ENCODE measurements at regions not wholly inside any gene's neighbourhood (a gene's known extent, or its start where the extent isn't known, plus 50 kb on each side); places are given as distances from the start of the nearest gene placed in this dataset.

DNA sequence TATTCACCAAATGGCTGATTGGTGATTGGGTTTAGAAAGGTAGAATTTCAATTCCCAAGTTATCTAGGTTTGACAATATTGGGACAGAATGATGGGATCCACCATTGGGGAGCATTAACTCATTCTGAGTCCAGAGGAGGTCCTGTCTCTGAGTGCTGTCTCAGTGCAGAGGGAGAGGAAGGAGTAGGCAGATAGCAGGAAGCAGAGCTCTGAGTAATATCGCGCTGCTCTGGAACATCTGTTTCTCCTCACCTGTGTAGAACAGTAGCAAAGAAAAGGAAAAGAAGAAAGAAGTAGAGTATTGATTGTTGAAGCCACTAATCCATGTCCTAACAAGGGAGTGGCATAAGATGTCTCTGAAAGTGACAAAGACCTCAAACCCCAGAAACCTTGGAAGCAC, 1657.8 kb downstream of the MRPL39 start:
- Histone ChIP-seq H3K36me3 (ENCODE audit: control insufficient read depth in 2 of 2, extremely low read depth in 1 of 2, insufficient read depth in 2 of 2, low read length in 2 of 2) (no peaks in the 10 kb centered on the region), H3K4me3 (replicated peaks in 1 of 3; ENCODE audit: insufficient read depth in 1 of 3, low read depth in 1 of 3, low read length in 3 of 3) (no peak overlapping the region), H3K9me1 (replicated peaks; ENCODE audit: control insufficient read depth, extremely low read depth, insufficient read depth, low read length) (no peaks in the 10 kb centered on the region), H4K20me1 (replicated peaks; ENCODE audit: control insufficient read depth, extremely low read depth, insufficient read depth, low read length) (no peaks in the 10 kb centered on the region), H3K79me2 (ENCODE audit: control insufficient read depth, insufficient read depth, low read length) (no peaks in the 10 kb centered on the region), H3K4me2 (ENCODE audit: insufficient read depth, low read length) (no peak overlapping the region), H3K9me3 (replicated peaks; ENCODE audit: control insufficient read depth, insufficient read depth, low read length) (no peaks in the 10 kb centered on the region), H3K9ac (replicated peaks; ENCODE audit: extremely low read depth, insufficient read depth, low read length) (no peak overlapping the region), H3K4me1 (ENCODE audit: control insufficient read depth, extremely low read depth, insufficient read depth, low read length) (no peaks in the 10 kb centered on the region), H3K27ac (ENCODE audit: insufficient read depth, low read depth, low read length) (no peak overlapping the region), H3K27me3 (ENCODE audit: control insufficient read depth in 2 of 2, insufficient read depth in 2 of 2, low read length in 2 of 2) (no peaks in the 10 kb centered on the region), H2AFZ (ENCODE audit: low read depth, low read length) (no peak overlapping the region)
- POLR2A ChIA-PET = no interaction called here
- FAIRE-seq (no peak), DNase-seq (ENCODE audit: low read depth, low spot score) (no peak)
- intact Hi-C loops (cut with micrococcal nuclease) (no loop called here), dilution Hi-C loops (cut with MboI; ENCODE audit: extremely low pct_ligation_motif_present, low sequenced_read_pairs) (no loop called here)
- TF ChIP-seq FOS (IDR thresholded peaks at IDR 0.05; ENCODE audit: borderline replicate concordance, insufficient read depth, low read length) (no peak), EZH2 (IDR thresholded peaks at IDR 0.05; ENCODE audit: borderline replicate concordance, low read depth, low read length, severe bottlenecking) (no peak), GATA2 (IDR thresholded peaks at IDR 0.05; ENCODE audit: insufficient read depth, insufficient read length, low read depth, low read length) (no peak), POLR2AphosphoS5 (IDR thresholded peaks at IDR 0.05; ENCODE audit: insufficient read depth, low read depth, low read length) (no peak), CTCF (IDR thresholded peaks at IDR 0.05; ENCODE audit: extremely low read depth in 1 of 2, insufficient read depth in 1 of 2, low read depth in 1 of 2, low read length in 2 of 2) (no peak), MYC (IDR thresholded peaks at IDR 0.05; ENCODE audit: low read depth, low read length) (no peak), MAX (IDR thresholded peaks at IDR 0.05; ENCODE audit: insufficient read depth, insufficient read length) (no peak), JUN (IDR thresholded peaks at IDR 0.05; ENCODE audit: borderline replicate concordance, insufficient read depth, insufficient read length, low read depth) (no peak), POLR2A (IDR thresholded peaks at IDR 0.05; ENCODE audit: low read depth, low read length) (no peak)
- CTCF ChIA-PET = no interaction called here
- BruUV-seq (replicated peaks) = no TSS peak

Data from endothelial cell of umbilical vein (primary cell).